Stimulated activated CD8-positive, alpha-beta memory T cell treated with anti-CD3 and anti-CD28 coated beads, Interleukin-12 subunit alpha, Interleukin-12 subunit beta, amount 100 ng/mL, for 4 hours (primary cell): ENCODE measurements at regions not wholly inside any gene's neighbourhood (a gene's known extent, or its start where the extent isn't known, plus 50 kb on each side); places are given as distances from the start of the nearest gene placed in this dataset.

Experiments
- DNase-seq: peaks from one replicate; pipeline ENCODE4 v3.0.0-alpha.2; 2020; ENCODE audit warnings: low read depth

DNA sequence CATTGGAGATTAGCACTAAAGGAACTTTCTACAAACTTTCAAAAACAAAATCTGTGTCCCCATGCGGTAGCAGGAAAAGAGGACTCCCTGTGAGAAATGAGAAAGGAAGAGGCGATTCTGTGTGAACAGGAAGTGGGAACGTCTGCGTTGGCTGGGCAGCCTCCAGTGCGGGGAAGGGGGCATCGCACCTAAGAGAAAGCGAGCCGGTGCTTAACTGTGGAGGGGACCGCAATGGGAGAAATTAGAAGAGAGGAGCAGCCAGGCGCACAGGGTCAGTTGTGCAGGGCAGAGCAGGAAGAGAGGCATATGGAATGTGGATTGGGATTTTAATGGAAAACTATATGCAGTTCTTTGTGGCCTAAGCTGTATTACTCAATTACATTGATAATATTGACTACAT lies 77.4 kb upstream of the DOCK9 start:
- DNase-seq, result no peak

DNA sequence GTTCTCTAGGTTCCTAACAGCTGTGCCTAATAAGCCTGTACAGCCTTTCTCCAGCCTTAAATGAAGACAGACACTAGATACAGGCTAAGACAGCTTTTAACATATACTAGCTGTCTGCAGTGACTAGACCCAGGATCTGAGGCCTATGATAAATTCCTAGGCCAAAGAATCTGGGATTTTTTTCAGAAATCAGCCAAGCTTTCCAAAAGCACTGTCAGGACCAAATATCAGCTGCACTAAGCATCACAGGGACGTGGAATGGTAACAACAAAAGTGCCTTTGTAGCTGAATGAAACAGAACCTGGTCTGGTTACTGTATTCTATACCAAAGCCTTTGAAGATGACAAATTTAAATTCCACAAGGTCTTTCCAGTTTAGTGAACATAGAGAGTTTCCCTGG lies 77.9 kb upstream of the DOCK9 start:
- DNase-seq, result no peak

DNA sequence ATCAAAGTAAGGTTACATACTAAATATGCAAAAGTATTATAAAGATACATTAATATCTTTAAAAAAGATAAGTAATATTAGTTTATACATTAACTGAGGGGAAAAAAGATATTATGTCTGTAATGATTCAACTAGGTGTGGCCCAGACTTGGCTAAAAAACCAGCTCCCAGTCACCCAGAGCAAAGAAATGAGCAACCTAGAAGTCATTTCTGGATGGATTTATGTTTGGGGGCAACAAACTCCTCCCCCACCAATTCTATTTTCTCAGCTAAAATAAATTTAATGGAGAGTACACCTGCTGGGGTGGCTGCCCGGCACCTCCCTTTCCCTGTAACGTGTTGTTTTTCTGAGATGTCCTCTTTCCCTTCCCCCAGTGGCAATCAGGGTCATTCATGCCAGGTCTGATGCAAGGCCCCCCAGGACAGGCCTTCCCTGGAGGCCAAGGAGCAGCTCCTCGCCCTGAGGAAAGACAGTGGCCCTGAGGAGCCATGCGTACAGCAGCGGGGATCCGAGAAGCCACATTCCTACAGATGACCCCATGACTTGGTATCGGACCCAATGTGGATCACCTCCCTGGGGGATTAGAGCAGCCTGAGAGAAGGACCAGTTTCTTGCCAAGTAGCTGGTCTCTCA lies 78.6 kb upstream of the DOCK9 start:
- no peak for DNase-seq

DNA sequence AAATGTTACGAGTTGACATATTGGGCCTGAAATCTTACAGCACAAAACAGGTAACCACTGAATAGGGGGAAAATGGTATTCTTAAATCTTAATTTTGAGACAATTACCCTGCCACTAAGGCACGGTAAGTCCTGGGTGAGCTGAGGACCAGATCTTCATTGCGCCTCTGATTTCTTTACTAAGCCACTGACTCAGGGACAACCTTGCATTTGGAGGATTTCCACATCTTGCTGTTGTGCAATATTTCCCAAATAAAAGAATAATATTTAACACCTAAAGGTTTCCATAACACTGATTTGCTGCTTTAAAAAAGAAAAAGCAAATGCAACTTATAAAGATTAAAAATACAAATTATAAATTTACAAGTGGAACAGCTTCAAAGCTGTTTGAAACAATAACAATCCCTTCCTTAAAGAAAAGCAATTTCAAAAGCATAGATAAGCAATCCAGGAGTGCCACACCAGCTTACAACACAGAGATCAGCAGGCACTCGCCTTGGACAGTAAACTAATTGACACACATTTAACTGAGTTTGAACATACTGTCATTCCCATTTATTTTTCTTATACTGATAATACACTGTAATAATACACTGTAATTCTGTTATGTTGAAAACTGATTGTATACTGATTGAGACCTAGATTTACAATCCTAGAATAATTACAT lies 79.6 kb upstream of the DOCK9 start:
- no peak for DNase-seq

- no peak for DNase-seq
Observed at GRCh38 chr13:99058527-99059495, 80.9 kb upstream of the DOCK9 start.

DNA sequence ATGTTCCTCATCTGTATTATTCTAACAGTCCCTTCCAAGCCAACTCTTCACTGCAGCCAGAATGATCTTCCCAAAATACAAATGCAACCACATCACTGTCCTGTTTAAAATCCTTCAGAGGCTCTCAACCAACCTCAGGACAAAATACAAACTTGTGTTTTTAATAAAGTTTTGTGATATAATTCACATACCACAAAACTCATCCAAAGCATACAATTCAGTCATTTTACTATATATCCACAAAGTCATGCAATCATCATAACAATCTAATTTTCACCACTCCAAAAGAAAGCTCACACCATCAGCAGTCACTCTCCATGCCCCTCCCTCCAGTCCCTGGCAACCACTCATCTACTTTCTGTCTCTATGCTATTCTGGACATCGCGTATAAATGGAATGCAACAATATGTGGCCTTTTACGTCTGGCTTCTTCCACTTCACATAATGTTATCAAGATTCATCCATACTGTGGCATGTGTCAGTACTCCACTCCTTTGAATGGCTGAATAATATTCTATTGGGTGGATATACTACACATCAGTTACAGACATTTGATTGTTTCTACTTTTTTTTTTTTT lies 81.7 kb upstream of the DOCK9 start:
- no peak for DNase-seq

GRCh38 chr13:99061411-99061810 lies 83.5 kb upstream of the DOCK9 start:
- no peak for DNase-seq

DNA sequence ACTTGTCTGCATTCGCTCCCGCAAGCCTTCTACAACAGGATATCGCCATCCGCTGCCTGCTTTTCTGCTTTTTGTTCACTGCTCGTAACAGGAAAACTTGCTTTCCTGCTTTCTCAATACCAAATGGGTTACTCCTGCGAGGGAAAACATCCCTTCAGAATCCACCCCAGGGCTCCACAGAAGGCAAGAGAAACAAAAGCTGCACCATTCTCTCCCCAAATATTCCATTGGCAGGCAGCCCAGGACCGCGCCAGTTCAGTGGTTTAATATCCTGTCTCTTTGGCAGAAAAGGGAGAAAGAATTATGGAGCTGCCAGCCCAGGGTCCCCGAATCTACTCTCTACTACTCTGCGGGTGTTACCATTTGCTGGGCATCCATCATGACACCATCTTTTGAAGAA lies 84.7 kb upstream of the DOCK9 start:
- no peak for DNase-seq

GRCh38 chr13:99063178-99063577 lies 85.3 kb upstream of the DOCK9 start:
- no peak for DNase-seq

DNA sequence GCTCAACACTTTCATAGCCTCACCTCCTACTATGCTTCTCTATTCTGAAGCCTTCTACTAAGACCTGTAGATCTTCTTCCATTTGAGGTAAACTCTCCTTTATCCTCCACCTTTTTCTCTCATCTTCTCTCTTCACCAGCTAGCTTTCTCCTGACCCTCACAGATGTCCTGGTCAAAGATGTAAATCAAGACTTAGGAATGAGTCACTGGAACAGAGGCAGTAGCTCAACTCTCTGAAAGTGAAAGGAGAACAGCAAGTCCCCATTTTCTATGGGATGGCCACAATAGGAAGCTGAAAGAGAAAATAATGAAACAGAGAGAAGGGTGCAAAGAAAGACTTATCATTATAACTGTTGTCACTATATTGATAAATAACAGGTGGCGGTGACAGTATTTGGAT lies 86.1 kb upstream of the DOCK9 start:
- no peak for DNase-seq

GRCh38 chr13:99064624-99065234 lies 86.9 kb upstream of the DOCK9 start:
- DNase-seq, result no peak

GRCh38 chr13:99065235-99066015 lies 87.6 kb upstream of the DOCK9 start:
- DNase-seq, result no peak

DNA sequence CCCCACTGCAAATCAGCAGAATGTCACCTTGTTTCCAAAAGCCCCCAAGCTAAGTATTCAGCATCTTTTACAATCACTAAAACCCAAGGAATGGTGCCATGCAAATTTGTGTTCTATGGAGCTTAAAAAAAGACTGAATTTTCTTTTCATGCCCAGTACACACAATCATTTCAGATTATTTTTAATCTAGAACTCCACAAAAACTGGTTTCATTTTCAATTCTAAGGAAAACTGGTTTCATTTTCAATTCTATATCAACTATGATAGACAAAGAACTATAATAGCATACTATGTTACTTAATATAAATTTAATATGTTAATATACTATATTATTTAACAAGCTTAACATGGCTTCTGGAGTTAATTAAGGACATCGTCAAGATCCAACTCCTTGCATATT lies 88.4 kb upstream of the DOCK9 start:
- DNase-seq, result no peak

- no peak for DNase-seq
Observed at GRCh38 chr13:99067159-99067985, 89.5 kb upstream of the DOCK9 start.

GRCh38 chr13:99071211-99071610 lies 93.3 kb upstream of the DOCK9 start:
- no peak for DNase-seq

DNA sequence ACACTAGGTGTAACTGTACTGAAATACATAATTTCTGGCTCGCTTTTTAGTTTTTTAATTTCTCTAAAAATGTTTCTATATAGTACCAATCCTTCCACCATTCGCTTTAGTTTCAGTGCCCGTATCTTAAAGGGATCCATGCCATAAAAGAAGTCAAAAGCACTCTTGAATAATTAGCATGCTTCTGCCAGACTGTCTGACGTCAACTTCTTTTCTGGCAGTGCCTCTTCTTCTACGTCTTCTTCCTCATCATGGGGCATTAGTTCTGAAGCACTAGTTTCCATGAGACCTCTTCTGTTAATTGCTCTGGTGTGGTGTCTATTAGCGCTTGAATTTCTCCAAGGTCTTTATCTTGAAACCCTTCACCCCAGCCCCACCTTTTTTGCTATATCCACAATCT lies 93.8 kb upstream of the DOCK9 start:
- DNase-seq, result no peak

GRCh38 chr13:99072356-99072755 lies 94.5 kb upstream of the DOCK9 start:
- DNase-seq, result no peak

DNA sequence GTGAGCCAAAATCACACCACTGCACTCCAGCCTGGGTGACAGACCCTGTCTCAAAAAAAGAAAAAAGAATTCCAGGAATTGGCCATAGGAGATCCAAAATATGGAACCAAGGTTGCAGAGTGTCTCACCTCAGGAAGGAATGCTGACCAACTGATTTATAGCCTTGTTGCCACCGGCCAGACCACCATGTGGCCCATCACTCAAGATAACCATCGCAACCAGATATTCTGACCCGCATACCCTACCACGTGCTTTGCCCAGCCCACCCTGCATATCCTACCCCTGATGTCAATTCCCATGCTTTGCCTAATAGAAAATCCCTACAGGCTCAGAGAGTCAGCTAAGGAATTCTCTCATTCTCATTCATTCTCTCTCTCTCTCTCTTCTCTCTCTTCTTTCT lies 95.1 kb upstream of the DOCK9 start:
- no peak for DNase-seq

GRCh38 chr13:99074693-99075092 lies 96.8 kb upstream of the DOCK9 start:
- DNase-seq, result no peak
